WERI-Rb-1 (cell line): ENCODE measurements at regions not wholly inside any gene's neighbourhood (a gene's known extent, or its start where the extent isn't known, plus 50 kb on each side); places are given as distances from the start of the nearest gene placed in this dataset.

Source experiments
- DNase-seq: peaks from one replicate; pipeline ENCODE4 v3.0.0-alpha.2; 2020
- H3K27ac ChIP-seq: fragments of 250-450 bp; sonication (Bioruptor Pico); 2 replicates; pipeline ENCODE4 v1.5.1; 2020; ENCODE audit warnings: mild to moderate bottlenecking, moderate library complexity
- H3K27me3 ChIP-seq: fragments of 250-450 bp; sonication (Bioruptor Pico); 2 replicates; pipeline ENCODE4 v1.5.1; 2021; ENCODE audit warnings: mild to moderate bottlenecking, low read depth, moderate library complexity; ENCODE audit not compliant: insufficient read depth, severe bottlenecking
- H3K36me3 ChIP-seq: fragments of 250-450 bp; sonication (Bioruptor Pico); 2 replicates; pipeline ENCODE4 v1.5.1; 2020; ENCODE audit warnings: mild to moderate bottlenecking, moderate library complexity
- H3K4me3 ChIP-seq: 2 replicates; pipeline ENCODE4 v1.5.1; 2011; ENCODE audit warnings: low read depth, mild to moderate bottlenecking, control low read depth, low read length
- H3K9me3 ChIP-seq: fragments of 250-450 bp; sonication (Bioruptor Pico); 2 replicates; pipeline ENCODE4 v1.5.1; 2021; ENCODE audit warnings: mild to moderate bottlenecking, moderate library complexity; ENCODE audit not compliant: severe bottlenecking
- TF ChIP-seq, protein P1 (sequence below): IDR thresholded peaks from 2 replicates; pipeline ENCODE4 v1.5.1; 2011; ENCODE audit warnings: low read depth, mild to moderate bottlenecking, control low read depth, inconsistent platforms, low read length

- TF ChIP-seq, protein P1, sequence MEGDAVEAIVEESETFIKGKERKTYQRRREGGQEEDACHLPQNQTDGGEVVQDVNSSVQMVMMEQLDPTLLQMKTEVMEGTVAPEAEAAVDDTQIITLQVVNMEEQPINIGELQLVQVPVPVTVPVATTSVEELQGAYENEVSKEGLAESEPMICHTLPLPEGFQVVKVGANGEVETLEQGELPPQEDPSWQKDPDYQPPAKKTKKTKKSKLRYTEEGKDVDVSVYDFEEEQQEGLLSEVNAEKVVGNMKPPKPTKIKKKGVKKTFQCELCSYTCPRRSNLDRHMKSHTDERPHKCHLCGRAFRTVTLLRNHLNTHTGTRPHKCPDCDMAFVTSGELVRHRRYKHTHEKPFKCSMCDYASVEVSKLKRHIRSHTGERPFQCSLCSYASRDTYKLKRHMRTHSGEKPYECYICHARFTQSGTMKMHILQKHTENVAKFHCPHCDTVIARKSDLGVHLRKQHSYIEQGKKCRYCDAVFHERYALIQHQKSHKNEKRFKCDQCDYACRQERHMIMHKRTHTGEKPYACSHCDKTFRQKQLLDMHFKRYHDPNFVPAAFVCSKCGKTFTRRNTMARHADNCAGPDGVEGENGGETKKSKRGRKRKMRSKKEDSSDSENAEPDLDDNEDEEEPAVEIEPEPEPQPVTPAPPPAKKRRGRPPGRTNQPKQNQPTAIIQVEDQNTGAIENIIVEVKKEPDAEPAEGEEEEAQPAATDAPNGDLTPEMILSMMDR: no peak
- H3K4me3 ChIP-seq: no peak overlapping the region
- no peaks in the 10 kb centered on the region for H3K36me3 ChIP-seq
- no peaks in the 10 kb centered on the region for H3K27me3 ChIP-seq
- peak overlapping the region; percentile 44 for H3K27ac ChIP-seq
- no peaks in the 10 kb centered on the region for H3K9me3 ChIP-seq
- DNase-seq: no peak
Measured at GRCh38 chr6:44696099-44696498, 308.6 kb downstream of the CDC5L start.

DNA sequence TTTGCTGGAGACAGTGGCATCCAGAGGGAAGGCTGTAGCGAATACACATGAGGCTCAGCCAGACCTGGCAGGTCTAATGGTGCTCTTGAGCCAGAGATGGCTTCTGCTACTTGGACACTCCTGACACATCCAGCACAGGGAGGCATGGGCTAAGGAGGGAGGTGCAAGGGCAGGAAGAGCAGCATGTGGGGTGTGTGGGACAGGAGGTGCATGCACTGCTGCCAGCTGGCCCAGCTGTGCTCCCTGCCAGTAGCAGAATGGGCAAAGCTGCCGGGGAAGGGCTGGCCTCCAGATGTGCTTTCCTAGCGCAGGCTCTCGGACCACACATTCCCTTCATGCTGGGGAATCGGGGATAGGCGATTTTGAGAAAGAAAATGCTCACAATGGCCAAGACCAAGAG, 309.2 kb downstream of the CDC5L start:
- DNase-seq: no peak
- Histone ChIP-seq H3K27ac (peak overlapping the region; percentile 44), H3K9me3 (no peaks in the 10 kb centered on the region), H3K4me3 (no peak overlapping the region), H3K36me3 (no peaks in the 10 kb centered on the region), H3K27me3 (no peaks in the 10 kb centered on the region)
- TF ChIP-seq, protein P1: no peak

DNA sequence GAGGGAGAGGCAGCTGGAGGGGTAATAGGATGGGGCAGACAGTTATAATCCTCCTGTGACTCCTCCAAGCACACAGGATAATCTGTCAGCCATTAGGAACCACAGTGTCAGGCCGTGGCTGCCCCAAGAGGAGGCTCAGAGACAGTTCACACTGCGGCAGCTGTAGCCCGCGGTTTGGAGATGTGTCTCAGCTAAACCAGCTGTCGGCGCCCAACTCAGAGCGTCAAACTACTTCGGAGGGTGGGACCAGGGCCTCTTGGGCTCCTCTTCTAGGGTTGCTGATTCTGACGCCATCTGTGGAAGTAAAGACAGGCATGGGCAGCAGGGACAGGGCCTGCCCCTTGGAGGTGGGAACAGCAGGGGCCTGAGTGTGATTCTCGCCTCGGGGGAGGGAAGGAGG, 309.8 kb downstream of the CDC5L start:
- TF ChIP-seq, protein P1: peak; percentile 85
- H3K27ac ChIP-seq: peak overlapping the region; percentile 74
- no peaks in the 10 kb centered on the region for H3K9me3 ChIP-seq
- H3K27me3 ChIP-seq: no peaks in the 10 kb centered on the region
- H3K36me3 ChIP-seq: no peaks in the 10 kb centered on the region
- peak; percentile 99 for DNase-seq
- H3K4me3 ChIP-seq: no peak overlapping the region

DNA sequence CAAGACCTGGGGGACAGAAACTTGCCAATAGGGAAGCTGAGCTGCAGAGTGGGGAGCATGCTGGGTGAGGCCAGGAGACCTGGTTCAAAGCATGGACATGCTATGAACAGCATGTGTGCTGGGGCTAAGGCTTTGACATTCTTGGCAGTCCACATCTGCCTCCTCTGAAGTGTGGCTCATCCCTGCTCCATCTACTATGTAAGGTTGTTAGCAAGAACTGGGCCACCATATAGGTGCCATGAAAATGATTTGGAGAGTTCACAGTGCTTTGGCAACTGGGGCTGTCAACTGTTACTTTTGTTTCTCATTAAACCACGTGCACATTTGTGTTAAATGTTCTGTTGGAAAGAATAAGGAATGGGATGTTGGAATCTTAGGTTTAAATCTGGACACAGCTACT, 311.1 kb downstream of the CDC5L start:
- no peak for DNase-seq
- Histone ChIP-seq H3K27me3 (no peaks in the 10 kb centered on the region), H3K9me3 (no peaks in the 10 kb centered on the region), H3K36me3 (no peaks in the 10 kb centered on the region), H3K4me3 (no peak overlapping the region), H3K27ac (no peak overlapping the region; the same call in 1 of the 2 replicates)
- TF ChIP-seq, protein P1: no peak

DNA sequence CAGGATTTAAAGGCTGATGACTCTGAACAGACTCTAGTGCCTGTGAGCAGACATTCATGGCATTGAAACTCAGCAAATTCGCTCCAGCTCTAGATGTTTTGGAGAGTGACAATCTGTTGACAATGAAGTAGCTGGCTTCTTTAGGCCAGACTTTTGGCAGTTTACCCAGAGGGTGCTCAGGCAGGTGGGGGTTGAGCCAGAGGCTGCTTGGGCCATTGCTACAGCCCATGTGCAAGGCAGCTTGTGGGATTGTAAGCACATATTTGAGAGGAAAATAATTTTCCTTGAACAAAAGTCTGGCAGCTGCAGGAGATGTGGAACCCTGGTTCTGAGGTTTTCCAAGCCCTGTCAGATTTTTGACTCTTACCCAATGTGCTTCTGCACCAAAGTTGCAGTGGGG, 311.6 kb downstream of the CDC5L start:
- no peaks in the 10 kb centered on the region for H3K9me3 ChIP-seq
- no peaks in the 10 kb centered on the region for H3K36me3 ChIP-seq
- TF ChIP-seq, protein P1: no peak
- no peak overlapping the region for H3K4me3 ChIP-seq
- no peak overlapping the region; the same call in 1 of the 2 replicates for H3K27ac ChIP-seq
- no peak for DNase-seq
- no peaks in the 10 kb centered on the region for H3K27me3 ChIP-seq

- DNase-seq: no peak
- H3K27me3 ChIP-seq: no peaks in the 10 kb centered on the region
- no peaks in the 10 kb centered on the region for H3K36me3 ChIP-seq
- H3K4me3 ChIP-seq: no peak overlapping the region
- no peaks in the 10 kb centered on the region for H3K9me3 ChIP-seq
- TF ChIP-seq, protein P1: no peak
- H3K27ac ChIP-seq: no peak overlapping the region
Measured at GRCh38 chr6:44699851-44700250, 312.3 kb downstream of the CDC5L start.
